GM12872 (cell line): ENCODE measurements at regions not wholly inside any gene's neighbourhood (a gene's known extent, or its start where the extent isn't known, plus 50 kb on each side); places are given as distances from the start of the nearest gene placed in this dataset.

Experiments used
- TF ChIP-seq, protein P1 (sequence below): IDR thresholded peaks from 3 replicates; pipeline ENCODE4 v1.5.1; 2011; ENCODE audit warnings: low read depth, mild to moderate bottlenecking, low read length, moderate library complexity; ENCODE audit not compliant: insufficient read depth

DNA sequence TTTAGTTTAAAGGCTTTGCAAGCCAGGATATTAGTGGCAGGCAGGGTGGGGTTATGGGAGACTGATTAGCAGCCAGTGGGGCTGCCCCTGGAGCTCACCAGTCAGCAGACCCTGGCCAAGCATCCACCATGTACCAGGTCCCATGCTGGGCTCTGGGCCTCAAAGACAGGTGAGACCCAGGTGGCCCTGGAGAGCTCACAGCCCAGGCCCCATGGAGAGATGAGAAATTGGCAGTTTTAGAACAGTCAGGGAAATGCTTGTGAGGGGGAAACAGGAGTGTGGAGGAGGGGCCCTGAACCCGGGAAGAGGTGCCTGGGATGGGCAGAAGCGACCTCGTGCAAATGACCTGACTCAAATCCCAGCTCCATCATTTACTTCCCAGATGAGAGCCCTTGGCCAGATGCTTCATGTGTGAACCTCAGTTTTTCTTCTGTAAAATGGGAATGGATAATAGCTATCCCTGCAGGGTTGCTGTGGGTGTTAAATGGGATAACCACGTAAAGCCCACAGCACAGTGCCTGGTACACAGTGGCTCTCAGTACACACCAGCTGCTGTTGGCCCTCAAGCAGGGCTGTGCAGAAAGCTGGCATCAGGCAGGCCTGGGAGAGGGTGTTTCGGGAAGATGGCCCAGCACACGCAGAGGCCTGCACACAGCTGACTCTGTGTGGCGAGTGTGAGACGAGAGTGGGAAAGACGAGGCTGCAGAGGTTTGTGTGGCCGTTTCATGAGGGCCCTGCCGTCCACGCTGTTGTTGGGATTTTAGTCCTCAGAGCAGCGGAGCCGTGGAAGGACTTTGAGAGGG is 518.5 kb downstream of the PTPRU start:
- TF ChIP-seq, protein P1, sequence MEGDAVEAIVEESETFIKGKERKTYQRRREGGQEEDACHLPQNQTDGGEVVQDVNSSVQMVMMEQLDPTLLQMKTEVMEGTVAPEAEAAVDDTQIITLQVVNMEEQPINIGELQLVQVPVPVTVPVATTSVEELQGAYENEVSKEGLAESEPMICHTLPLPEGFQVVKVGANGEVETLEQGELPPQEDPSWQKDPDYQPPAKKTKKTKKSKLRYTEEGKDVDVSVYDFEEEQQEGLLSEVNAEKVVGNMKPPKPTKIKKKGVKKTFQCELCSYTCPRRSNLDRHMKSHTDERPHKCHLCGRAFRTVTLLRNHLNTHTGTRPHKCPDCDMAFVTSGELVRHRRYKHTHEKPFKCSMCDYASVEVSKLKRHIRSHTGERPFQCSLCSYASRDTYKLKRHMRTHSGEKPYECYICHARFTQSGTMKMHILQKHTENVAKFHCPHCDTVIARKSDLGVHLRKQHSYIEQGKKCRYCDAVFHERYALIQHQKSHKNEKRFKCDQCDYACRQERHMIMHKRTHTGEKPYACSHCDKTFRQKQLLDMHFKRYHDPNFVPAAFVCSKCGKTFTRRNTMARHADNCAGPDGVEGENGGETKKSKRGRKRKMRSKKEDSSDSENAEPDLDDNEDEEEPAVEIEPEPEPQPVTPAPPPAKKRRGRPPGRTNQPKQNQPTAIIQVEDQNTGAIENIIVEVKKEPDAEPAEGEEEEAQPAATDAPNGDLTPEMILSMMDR = no peak

DNA sequence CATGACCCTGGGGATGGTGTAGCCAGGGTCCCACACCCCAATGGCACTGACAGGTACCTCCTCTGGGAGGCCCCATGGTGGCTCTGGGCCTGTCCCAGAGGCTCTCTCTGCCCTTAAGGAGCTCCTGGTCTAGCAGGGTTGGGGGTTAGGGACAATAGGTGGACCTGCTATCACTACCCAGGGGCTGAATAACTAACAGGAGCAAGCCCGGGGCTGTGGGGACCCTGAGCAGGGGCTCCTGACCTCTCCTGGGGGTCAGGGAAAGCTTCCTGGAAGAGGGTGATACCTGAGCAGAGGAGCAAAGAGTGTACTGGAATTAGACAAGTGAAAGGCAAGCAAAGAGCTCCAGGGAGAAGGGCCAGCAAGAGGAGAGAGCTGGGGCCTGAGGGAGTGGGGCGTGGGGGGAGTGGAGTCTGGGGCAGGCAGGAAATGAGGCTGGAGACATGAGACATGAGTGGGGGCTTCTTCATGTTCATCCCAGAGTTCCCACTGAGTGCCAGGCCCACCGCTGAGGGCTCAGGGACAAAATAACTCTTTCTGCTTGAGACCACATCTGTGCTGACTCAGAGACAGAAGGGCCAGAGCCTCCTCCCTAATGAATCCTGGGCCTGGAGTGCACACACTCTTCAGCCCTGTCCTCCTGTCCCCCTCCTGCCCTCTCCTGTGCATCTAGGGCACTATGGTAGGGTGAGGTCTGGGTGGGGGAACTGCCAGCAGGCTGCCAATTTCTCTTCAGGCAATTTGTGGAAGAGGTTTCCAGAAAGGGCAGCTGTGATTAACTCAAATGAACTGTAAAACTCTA is 517.6 kb downstream of the PTPRU start:
- TF ChIP-seq, protein P1 = no peak

DNA sequence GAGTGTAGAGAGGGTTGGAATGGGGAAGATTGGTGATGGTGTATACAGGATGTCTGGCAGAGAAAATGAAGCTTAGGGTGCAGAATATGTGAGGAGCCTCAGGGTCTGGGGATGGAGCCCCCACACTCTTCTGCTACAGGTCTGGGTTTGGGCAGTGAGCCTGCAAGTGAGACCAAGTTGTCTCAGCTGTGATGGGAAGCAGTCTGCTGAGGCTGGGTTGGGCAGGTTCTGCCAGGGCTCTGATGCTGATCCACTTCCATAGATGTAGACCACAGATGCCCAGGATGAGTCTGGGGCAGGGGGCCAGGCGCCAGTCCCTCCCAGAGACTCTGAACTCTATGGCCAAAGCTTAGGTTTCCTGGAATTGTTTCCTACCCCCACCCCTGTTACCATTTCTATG is 516.9 kb downstream of the PTPRU start:
- TF ChIP-seq, protein P1 = no peak

DNA sequence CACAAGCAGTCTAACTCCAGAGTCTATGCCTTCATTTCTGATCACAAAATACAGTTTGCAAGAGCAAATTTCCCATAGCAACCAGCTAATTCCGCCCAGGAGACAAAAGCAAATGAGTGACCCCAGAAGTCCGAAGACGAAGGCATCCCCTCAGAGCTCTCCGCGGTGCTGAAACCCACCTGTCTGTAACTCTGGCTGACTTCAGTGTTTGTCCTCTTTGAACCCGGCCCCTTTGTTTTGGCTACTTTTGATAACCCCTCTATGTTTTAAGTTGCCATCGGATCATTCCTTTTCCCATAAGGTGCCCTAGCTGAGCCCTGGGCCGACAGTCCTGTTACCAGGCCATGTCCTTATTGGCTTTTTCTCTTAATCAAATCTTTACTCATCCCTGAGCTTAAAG is 515.8 kb downstream of the PTPRU start:
- TF ChIP-seq, protein P1 = no peak

DNA sequence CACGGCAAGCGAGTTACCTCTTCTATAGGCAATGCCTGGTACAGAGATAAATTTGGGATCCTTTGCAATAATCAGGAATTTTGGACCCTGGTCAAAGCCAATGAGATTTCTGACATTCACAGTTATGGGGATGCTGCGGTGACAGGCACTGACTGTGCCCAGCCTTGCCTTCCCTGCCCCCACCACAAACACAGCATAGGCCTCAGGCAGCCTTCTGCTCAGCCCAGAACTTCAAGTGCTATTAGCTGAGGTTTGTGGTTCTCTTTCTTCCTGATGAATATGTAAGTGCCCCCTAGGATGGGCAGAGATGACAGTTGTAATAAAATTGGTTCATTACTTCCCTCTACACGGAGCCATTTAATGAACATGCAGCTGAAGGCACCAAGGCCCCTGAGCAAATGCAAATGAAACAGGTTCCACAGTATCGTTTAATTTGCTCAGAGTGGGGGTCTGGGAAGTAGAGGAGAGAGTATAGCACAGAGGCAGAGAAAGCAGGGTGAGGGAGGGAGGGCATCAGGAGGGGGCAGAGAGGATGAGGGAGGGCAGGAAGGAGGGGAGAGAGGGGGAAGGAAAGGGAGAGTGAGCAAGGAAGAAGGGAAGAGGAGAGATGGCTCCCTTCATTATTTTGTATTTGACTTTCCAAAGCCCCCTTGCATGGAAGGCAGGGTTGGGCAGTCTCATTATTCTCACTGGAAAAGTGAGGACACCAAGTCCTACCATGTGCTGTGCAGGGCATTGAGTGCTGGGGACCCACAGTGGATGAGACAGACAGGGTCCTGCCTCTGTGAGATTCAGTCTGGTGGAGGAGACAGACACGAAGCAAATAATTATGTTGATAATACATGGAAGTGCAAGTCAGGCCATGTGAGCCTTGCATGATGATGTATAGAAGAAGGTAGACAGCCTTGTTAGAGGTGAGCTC is 513.0 kb downstream of the PTPRU start:
- TF ChIP-seq, protein P1 = no peak

DNA sequence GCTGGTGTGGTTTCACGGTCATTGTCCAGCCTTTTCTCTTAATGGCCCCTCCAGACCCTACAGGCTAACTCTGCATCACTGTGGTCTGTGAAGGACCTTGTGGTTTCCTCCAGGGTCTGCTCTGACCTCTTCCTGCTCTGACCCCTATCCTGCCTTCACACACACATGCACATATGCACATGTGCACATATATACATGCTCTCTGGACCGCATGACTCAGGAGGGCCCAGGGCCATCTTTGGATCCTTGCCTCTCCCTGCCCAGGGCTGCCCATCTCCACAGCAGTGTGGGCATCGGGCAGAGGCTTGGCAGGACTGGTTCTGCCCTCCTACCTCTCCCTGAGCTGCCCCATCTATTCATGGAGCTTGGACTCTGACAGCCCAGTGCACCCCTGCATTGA is 510.9 kb downstream of the PTPRU start:
- TF ChIP-seq, protein P1 = no peak
